GM23338 (cell line): ENCODE measurements at regions not wholly inside any gene's neighbourhood (a gene's known extent, or its start where the extent isn't known, plus 50 kb on each side); places are given as distances from the start of the nearest gene placed in this dataset.

Experiments
- ATAC-seq: fragments of 200-7000 bp; cut with Tn5 transposase; 3 replicates; pipeline ENCODE4 v1.9.1; 2020
- DNase-seq: peaks from one replicate; pipeline ENCODE4 v3.0.0-alpha.2; 2015; ENCODE audit warnings: low spot score
- H2AFZ ChIP-seq: fragments of 200-600 bp; sonication (generic); 2 replicates; pipeline ENCODE4 v1.8.0; 2016; ENCODE audit warnings: antibody characterized with exemption, mild to moderate bottlenecking, moderate library complexity
- H3F3A ChIP-seq: fragments of 200-600 bp; sonication (generic); replicated peaks from 2 replicates; pipeline ENCODE4 v1.8.0; 2017; ENCODE audit warnings: antibody characterized with exemption, mixed run types, low read depth
- H3K27ac ChIP-seq: fragments of 200-600 bp; sonication (generic); 2 replicates; pipeline ENCODE4 v1.6.1; 2016; ENCODE audit warnings: low read depth
- H3K27me3 ChIP-seq: fragments of 200-600 bp; sonication (generic); 2 replicates; pipeline ENCODE4 v1.8.0; 2016; ENCODE audit warnings: mild to moderate bottlenecking, mixed run types, moderate library complexity; ENCODE audit not compliant: insufficient read depth
- H3K36me3 ChIP-seq: fragments of 200-600 bp; sonication (generic); 2 replicates; pipeline ENCODE4 v1.8.0; 2016; ENCODE audit warnings: mild to moderate bottlenecking; ENCODE audit not compliant: insufficient read depth
- H3K4me1 ChIP-seq: fragments of 200-600 bp; sonication (generic); 2 replicates; pipeline ENCODE4 v1.8.0; 2016; ENCODE audit warnings: mild to moderate bottlenecking, moderate library complexity; ENCODE audit not compliant: insufficient read depth
- H3K4me2 ChIP-seq: fragments of 200-600 bp; sonication (generic); 2 replicates; pipeline ENCODE4 v1.7.1; 2017; ENCODE audit warnings: mixed run types
- H3K4me3 ChIP-seq: fragments of 200-600 bp; sonication (generic); 2 replicates; pipeline ENCODE4 v1.6.1; 2016; ENCODE audit warnings: mixed run types
- H3K79me2 ChIP-seq: fragments of 200-600 bp; sonication (generic); replicated peaks from 2 replicates; pipeline ENCODE4 v1.8.0; 2017; ENCODE audit warnings: mild to moderate bottlenecking; ENCODE audit not compliant: insufficient read depth
- H3K9me2 ChIP-seq: fragments of 200-600 bp; sonication (generic); 2 replicates; pipeline ENCODE4 v1.8.0; 2017; ENCODE audit not compliant: insufficient read depth
- H4K20me1 ChIP-seq: fragments of 200-600 bp; sonication (generic); replicated peaks from 2 replicates; pipeline ENCODE4 v1.8.0; 2017; ENCODE audit warnings: mild to moderate bottlenecking; ENCODE audit not compliant: insufficient read depth
- H3K27ac Mint-ChIP-seq: 2 replicates; pipeline ENCODE4 v1.8.0; 2020; ENCODE audit warnings: inconsistent platforms, mild to moderate bottlenecking, moderate library complexity, mixed read lengths
- H3K27me3 Mint-ChIP-seq: 3 replicates; pipeline ENCODE4 v1.8.0; 2022; ENCODE audit warnings: low read depth, mild to moderate bottlenecking, moderate library complexity, mixed read lengths, inconsistent platforms; ENCODE audit not compliant: insufficient read depth, poor library complexity
- H3K36me3 Mint-ChIP-seq: 3 replicates; pipeline ENCODE4 v1.8.0; 2021; ENCODE audit warnings: low read depth, mild to moderate bottlenecking, inconsistent platforms, moderate library complexity, mixed read lengths
- H3K4me1 Mint-ChIP-seq: 3 replicates; pipeline ENCODE4 v1.8.0; 2020; ENCODE audit warnings: mild to moderate bottlenecking, inconsistent platforms, mixed read lengths
- H3K4me3 Mint-ChIP-seq: 3 replicates; pipeline ENCODE4 v1.8.0; 2021; ENCODE audit warnings: moderate library complexity, mild to moderate bottlenecking, inconsistent platforms, mixed read lengths
- H3K9me3 Mint-ChIP-seq: 3 replicates; pipeline ENCODE4 v1.8.0; 2020; ENCODE audit warnings: moderate library complexity, mild to moderate bottlenecking, inconsistent platforms, mixed read lengths
- CREB1 ChIP-seq: fragments of 250-450 bp; sonication (Bioruptor Pico); IDR thresholded peaks from 2 replicates; pipeline ENCODE4 v1.5.0; 2020; ENCODE audit warnings: low read depth, mild to moderate bottlenecking, moderate library complexity
- EZH2 ChIP-seq: fragments of 200-600 bp; sonication (generic); IDR thresholded peaks from one replicate; pipeline ENCODE4 v1.8.0; 2017; ENCODE audit warnings: antibody characterized with exemption, mild to moderate bottlenecking, low read depth; ENCODE audit not compliant: unreplicated experiment
- EZH2phosphoT487 ChIP-seq: fragments of 200-600 bp; sonication (generic); IDR thresholded peaks from one replicate; pipeline ENCODE4 v1.8.1; 2018; ENCODE audit warnings: antibody characterized with exemption; ENCODE audit not compliant: unreplicated experiment
- JUNB ChIP-seq: IDR thresholded peaks from one replicate; pipeline ENCODE4 v1.6.1; 2016; ENCODE audit warnings: antibody characterized with exemption; ENCODE audit not compliant: unreplicated experiment
- NANOG ChIP-seq: IDR thresholded peaks from 2 replicates; pipeline ENCODE4 v1.6.1; 2016; ENCODE audit warnings: antibody characterized with exemption, borderline replicate concordance
- POLR2AphosphoS5 ChIP-seq: IDR thresholded peaks from 2 replicates; pipeline ENCODE4 v1.6.1; 2016; ENCODE audit warnings: antibody characterized with exemption, low read depth
- STAT1 ChIP-seq: IDR thresholded peaks from one replicate; pipeline ENCODE4 v1.6.1; 2016; ENCODE audit warnings: antibody characterized with exemption; ENCODE audit not compliant: unreplicated experiment
- ZNF114 ChIP-seq: fragments of 250-450 bp; sonication (Bioruptor Pico); IDR thresholded peaks from 2 replicates; pipeline ENCODE4 v1.5.0; 2020; ENCODE audit warnings: mild to moderate bottlenecking, moderate library complexity
- ZNF331 ChIP-seq: fragments of 250-450 bp; sonication (Bioruptor Pico); IDR thresholded peaks from 2 replicates; pipeline ENCODE4 v1.5.0; 2020; ENCODE audit warnings: low read depth, mild to moderate bottlenecking, moderate library complexity
- TF ChIP-seq, protein P1 (sequence below): fragments of 250-450 bp; sonication (Bioruptor Pico); IDR thresholded peaks from 2 replicates; pipeline ENCODE4 v1.5.0; 2020; ENCODE audit warnings: mild to moderate bottlenecking, moderate library complexity
- TF ChIP-seq, protein P2 (sequence below), 2 experiments: fragments of 200-600 bp in 1 of 2; sonication (generic) in 1 of 2; conservative IDR thresholded peaks; 2 replicates each; pipeline versions ENCODE4 v1.5.1 to v1.6.1; 2016 to 2017; ENCODE audit warnings: antibody characterized with exemption in 2 of 2, low read depth in 2 of 2, mild to moderate bottlenecking in 2 of 2, moderate library complexity in 1 of 2
- TF ChIP-seq, protein P3 (sequence below): IDR thresholded peaks from one replicate; pipeline ENCODE4 v1.6.1; 2018; ENCODE audit warnings: antibody characterized with exemption; ENCODE audit not compliant: unreplicated experiment
- TF ChIP-seq, protein P4 (sequence below): IDR thresholded peaks from 2 replicates; pipeline ENCODE4 v1.6.1; 2016; ENCODE audit warnings: antibody characterized with exemption

DNA sequence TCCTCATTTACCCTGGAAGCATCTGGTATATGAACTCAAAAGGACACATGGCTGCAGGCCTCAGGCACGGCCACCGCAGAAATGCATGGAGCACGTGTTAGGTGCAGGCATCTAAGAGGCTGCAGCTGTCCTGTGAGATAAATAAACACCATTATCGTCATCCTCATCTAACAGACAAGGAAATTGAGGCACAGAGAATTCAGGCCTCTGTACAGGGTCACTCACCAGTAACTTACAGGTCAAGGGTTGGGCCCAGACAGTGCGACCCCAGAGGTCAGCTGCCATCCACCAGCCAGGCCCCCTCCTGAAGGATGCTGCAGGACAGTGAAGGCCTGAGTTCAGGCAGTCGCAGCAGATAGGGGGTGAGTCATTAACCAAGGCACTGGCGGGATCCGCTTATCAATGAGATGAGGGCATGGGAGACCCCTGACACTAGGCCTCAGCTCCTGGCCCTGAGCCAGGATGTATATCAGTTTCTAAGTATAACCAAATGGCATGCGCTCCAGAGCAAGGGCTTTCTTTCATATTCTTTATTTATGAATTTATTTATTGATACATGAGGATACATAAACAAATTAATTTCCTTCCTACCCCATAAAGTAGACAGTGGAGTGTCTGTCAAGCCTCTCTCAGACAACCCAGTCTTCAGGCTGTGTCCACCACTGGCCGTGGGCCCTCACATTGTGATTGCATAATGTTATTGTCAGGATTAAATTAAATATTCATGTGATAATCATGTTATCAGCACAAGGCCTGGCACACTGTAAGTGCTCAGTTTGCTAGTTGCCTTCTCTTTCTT, 316.9 kb downstream of the QKI start:
- H3K9me3 Mint-ChIP-seq = no peaks in the 10 kb centered on the region
- H3K27me3 Mint-ChIP-seq = no peaks in the 10 kb centered on the region
- no peaks in the 10 kb centered on the region for H3K4me1 ChIP-seq
- H3K4me1 Mint-ChIP-seq = peaks cover 2% of the 10 kb centered on the region; the same call in 2 of the 3 replicates
- H3K36me3 Mint-ChIP-seq = no peaks in the 10 kb centered on the region
- H3K9me2 ChIP-seq = no peaks in the 10 kb centered on the region
- DNase-seq (no peak), ATAC-seq (no peak)
- no peak overlapping the region for H3K4me3 ChIP-seq
- H4K20me1 ChIP-seq = no peaks in the 10 kb centered on the region
- H3K79me2 ChIP-seq = no peaks in the 10 kb centered on the region
- H3F3A ChIP-seq = no peaks in the 10 kb centered on the region
- no peak overlapping the region for H3K27ac Mint-ChIP-seq
- H2AFZ ChIP-seq = no peak overlapping the region
- H3K27me3 ChIP-seq = no peaks in the 10 kb centered on the region
- no peak overlapping the region for H3K4me3 Mint-ChIP-seq
- H3K4me2 ChIP-seq = no peak overlapping the region
- H3K36me3 ChIP-seq = no peaks in the 10 kb centered on the region
- TF ChIP-seq, protein P1, sequence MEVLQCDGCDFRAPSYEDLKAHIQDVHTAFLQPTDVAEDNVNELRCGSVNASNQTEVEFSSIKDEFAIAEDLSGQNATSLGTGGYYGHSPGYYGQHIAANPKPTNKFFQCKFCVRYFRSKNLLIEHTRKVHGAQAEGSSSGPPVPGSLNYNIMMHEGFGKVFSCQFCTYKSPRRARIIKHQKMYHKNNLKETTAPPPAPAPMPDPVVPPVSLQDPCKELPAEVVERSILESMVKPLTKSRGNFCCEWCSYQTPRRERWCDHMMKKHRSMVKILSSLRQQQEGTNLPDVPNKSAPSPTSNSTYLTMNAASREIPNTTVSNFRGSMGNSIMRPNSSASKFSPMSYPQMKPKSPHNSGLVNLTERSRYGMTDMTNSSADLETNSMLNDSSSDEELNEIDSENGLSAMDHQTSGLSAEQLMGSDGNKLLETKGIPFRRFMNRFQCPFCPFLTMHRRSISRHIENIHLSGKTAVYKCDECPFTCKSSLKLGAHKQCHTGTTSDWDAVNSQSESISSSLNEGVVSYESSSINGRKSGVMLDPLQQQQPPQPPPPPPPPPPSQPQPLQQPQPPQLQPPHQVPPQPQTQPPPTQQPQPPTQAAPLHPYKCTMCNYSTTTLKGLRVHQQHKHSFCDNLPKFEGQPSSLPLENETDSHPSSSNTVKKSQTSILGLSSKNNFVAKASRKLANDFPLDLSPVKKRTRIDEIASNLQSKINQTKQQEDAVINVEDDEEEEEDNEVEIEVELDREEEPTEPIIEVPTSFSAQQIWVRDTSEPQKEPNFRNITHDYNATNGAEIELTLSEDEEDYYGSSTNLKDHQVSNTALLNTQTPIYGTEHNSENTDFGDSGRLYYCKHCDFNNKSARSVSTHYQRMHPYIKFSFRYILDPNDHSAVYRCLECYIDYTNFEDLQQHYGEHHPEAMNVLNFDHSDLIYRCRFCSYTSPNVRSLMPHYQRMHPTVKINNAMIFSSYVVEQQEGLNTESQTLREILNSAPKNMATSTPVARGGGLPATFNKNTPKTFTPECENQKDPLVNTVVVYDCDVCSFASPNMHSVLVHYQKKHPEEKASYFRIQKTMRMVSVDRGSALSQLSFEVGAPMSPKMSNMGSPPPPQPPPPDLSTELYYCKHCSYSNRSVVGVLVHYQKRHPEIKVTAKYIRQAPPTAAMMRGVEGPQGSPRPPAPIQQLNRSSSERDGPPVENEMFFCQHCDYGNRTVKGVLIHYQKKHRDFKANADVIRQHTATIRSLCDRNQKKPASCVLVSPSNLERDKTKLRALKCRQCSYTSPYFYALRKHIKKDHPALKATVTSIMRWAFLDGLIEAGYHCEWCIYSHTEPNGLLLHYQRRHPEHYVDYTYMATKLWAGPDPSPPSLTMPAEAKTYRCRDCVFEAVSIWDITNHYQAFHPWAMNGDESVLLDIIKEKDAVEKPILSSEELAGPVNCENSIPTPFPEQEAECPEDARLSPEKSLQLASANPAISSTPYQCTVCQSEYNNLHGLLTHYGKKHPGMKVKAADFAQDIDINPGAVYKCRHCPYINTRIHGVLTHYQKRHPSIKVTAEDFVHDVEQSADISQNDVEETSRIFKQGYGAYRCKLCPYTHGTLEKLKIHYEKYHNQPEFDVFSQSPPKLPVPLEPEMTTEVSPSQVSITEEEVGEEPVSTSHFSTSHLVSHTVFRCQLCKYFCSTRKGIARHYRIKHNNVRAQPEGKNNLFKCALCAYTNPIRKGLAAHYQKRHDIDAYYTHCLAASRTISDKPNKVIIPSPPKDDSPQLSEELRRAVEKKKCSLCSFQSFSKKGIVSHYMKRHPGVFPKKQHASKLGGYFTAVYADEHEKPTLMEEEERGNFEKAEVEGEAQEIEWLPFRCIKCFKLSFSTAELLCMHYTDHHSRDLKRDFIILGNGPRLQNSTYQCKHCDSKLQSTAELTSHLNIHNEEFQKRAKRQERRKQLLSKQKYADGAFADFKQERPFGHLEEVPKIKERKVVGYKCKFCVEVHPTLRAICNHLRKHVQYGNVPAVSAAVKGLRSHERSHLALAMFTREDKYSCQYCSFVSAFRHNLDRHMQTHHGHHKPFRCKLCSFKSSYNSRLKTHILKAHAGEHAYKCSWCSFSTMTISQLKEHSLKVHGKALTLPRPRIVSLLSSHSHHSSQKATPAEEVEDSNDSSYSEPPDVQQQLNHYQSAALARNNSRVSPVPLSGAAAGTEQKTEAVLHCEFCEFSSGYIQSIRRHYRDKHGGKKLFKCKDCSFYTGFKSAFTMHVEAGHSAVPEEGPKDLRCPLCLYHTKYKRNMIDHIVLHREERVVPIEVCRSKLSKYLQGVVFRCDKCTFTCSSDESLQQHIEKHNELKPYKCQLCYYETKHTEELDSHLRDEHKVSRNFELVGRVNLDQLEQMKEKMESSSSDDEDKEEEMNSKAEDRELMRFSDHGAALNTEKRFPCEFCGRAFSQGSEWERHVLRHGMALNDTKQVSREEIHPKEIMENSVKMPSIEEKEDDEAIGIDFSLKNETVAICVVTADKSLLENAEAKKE (CRISPR knock-in tag) = no peak
- TF ChIP-seq POLR2AphosphoS5 (no peak), ZNF114 (CRISPR knock-in tag) (no peak), CREB1 (no peak), JUNB (no peak), EZH2 (no peak), STAT1 (no peak), ZNF331 (CRISPR knock-in tag) (no peak), NANOG (no peak), EZH2phosphoT487 (no peak)
- TF ChIP-seq, protein P2, sequence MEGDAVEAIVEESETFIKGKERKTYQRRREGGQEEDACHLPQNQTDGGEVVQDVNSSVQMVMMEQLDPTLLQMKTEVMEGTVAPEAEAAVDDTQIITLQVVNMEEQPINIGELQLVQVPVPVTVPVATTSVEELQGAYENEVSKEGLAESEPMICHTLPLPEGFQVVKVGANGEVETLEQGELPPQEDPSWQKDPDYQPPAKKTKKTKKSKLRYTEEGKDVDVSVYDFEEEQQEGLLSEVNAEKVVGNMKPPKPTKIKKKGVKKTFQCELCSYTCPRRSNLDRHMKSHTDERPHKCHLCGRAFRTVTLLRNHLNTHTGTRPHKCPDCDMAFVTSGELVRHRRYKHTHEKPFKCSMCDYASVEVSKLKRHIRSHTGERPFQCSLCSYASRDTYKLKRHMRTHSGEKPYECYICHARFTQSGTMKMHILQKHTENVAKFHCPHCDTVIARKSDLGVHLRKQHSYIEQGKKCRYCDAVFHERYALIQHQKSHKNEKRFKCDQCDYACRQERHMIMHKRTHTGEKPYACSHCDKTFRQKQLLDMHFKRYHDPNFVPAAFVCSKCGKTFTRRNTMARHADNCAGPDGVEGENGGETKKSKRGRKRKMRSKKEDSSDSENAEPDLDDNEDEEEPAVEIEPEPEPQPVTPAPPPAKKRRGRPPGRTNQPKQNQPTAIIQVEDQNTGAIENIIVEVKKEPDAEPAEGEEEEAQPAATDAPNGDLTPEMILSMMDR (conservative IDR thresholded peaks at IDR 0.05; ENCODE audit: low read depth in 2 of 2) = no peak
- TF ChIP-seq, protein P3, sequence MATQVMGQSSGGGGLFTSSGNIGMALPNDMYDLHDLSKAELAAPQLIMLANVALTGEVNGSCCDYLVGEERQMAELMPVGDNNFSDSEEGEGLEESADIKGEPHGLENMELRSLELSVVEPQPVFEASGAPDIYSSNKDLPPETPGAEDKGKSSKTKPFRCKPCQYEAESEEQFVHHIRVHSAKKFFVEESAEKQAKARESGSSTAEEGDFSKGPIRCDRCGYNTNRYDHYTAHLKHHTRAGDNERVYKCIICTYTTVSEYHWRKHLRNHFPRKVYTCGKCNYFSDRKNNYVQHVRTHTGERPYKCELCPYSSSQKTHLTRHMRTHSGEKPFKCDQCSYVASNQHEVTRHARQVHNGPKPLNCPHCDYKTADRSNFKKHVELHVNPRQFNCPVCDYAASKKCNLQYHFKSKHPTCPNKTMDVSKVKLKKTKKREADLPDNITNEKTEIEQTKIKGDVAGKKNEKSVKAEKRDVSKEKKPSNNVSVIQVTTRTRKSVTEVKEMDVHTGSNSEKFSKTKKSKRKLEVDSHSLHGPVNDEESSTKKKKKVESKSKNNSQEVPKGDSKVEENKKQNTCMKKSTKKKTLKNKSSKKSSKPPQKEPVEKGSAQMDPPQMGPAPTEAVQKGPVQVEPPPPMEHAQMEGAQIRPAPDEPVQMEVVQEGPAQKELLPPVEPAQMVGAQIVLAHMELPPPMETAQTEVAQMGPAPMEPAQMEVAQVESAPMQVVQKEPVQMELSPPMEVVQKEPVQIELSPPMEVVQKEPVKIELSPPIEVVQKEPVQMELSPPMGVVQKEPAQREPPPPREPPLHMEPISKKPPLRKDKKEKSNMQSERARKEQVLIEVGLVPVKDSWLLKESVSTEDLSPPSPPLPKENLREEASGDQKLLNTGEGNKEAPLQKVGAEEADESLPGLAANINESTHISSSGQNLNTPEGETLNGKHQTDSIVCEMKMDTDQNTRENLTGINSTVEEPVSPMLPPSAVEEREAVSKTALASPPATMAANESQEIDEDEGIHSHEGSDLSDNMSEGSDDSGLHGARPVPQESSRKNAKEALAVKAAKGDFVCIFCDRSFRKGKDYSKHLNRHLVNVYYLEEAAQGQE = no peak
- TF ChIP-seq, protein P4, sequence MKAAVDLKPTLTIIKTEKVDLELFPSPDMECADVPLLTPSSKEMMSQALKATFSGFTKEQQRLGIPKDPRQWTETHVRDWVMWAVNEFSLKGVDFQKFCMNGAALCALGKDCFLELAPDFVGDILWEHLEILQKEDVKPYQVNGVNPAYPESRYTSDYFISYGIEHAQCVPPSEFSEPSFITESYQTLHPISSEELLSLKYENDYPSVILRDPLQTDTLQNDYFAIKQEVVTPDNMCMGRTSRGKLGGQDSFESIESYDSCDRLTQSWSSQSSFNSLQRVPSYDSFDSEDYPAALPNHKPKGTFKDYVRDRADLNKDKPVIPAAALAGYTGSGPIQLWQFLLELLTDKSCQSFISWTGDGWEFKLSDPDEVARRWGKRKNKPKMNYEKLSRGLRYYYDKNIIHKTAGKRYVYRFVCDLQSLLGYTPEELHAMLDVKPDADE = no peak
- no peak overlapping the region for H3K27ac ChIP-seq
